GM21576 (cell line): ENCODE measurements at regions not wholly inside any gene's neighbourhood (a gene's known extent, or its start where the extent isn't known, plus 50 kb on each side); places are given as distances from the start of the nearest gene placed in this dataset.
"Not testable (repeated sequence)": the region's sequence is repeated elsewhere in the genome, so short reads cannot be mapped to it uniquely, and the experiment has no call there.

ENCODE experiments used
- ATAC-seq: cut with Tn5 transposase; IDR thresholded peaks from one replicate; pipeline ENCODE4 v1.9.1; 2021; ENCODE audit warnings: mild to moderate bottlenecking, moderate library complexity; ENCODE audit not compliant: unreplicated experiment

DNA sequence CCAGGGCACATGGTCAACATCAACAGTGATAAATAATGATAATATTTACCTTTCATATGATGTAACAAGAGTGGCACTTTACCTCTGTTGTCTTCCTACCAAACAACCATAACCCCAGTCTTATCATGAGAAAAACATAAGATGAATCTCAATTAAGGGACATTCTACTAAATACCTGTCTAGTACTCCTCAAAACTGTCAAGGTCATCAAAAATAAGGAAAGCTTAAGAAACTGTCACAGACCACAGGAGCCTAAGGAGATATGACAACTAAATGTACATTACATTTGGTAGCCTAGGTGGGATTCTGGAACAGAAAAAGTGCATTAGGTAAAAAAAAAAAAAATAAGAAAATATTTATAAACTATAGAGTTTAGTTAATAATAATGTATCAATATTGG lies 118.1 kb downstream of the CCDC34 start:
- ATAC-seq, result no peak

DNA sequence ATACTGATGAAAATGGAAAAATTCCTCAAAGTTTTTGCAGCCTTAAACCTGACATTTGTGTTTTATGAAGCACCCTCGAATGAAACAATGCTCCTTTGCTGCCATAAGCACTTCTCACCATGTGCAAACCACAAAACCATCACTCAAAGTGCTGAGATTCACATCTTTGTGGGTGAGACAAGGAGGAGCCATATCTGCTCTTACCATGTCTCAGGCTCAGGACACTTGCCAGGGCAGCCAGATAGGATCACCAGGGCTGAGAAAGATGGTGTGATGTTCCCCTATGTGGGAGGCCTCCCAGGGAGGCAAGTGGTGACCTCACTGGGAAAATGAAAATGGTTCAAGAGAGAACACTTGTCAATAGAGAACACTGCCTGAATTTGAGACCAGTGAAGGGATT lies 120.4 kb downstream of the CCDC34 start:
- ATAC-seq, result no peak

DNA sequence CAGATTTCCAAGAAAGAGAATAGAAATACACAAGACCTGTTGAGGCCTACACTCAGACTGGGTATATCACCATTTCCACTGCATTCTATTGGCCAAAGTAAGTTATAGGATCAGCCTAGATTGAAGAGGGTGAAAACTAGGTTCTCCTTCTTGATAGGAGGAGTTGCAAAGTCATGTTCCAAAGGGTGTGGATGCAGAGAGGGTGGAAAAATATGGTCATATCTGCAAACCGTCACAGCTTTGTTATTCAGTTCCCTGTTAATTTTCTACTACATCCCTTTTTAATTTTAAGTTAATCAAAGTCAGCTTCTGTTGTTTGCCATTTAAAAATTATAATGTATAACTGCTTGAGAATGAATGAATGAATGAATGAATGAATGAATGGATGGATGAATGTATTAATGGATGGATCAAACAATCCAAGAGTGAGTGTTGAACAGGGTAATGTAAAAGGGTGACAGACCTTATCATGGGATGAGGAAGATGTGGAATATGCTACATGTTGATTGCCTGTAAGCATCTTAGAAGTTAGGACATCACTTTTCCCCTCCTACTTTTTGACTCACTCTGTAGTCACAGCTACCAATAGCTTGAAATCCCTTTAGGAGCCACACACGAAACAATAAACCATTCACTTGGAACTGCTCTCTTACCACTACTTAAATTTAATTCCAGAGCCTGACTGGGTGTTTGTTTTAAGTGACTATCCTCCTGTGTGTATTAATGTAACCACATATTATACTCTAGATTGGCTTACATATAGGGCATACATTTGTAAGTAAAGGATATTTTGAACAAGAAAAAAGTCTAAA lies 121.5 kb downstream of the CCDC34 start:
- ATAC-seq, result no peak

DNA sequence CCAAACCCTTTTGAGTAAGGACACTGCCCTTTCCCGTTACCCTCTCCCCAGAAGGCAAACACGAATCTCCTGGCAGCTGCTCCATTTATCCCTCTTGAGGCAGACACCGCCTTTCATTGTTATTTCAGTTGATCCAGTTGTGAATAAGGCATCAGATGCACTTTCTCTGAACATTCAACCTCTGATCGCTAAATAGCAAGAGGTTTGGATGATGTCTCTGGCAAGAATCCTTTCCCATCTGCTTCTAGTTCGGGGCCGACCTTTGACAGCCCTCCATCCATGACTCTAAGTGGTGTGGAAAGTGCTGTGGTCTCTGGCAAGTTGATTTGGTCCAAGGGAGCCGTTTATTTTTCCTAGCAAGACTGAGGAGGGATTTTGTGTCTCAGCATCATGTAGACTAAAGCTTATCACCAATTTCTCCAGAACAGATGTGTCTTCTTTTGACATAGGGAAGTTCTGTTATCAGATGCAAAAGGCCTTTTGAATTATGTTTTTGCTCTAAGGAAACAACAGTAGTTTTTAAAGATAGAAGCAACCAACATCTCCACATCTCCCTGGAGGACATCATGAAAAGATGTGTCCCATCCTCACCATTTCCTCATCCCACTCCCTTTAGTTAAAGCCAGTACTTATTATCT lies 123.6 kb downstream of the CCDC34 start:
- ATAC-seq, result no peak

DNA sequence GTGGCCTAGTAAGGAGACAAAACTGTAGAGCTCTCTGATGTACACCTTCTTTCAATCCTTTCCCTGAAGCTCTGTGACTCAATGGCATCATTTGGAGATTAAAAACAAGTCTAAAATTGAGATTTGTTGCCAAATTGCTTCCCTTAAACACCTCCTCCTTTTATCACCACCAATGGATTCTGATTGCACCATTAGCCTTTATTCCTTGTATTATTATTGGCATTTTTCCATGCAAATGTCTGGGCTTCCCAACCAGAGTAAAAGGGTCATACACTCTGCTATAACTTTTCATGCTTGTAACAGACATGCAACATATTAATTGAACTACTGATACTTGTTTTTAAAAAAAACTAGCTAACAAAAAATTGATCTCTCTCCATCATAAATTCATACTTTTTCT lies 124.2 kb downstream of the CCDC34 start:
- no peak for ATAC-seq

DNA sequence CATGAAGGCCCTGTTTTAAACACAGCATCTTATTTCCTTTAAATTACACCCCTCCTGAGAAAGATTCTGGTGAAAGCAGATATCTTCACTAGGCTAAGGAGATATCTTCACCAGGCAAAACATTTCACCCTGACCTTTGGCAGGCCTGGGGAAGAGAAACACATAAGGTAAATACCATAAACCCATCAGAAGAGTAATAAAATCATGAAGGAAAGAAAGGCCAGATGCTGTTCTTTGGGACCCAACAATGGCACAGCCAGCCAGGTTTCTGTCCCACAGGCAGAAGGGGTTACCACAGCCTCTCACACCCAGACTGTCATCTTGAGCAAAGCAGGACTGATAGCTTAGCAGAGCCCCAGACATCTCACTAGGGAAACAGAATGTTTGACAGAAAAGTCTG lies 125.4 kb downstream of the CCDC34 start:
- no peak for ATAC-seq

DNA sequence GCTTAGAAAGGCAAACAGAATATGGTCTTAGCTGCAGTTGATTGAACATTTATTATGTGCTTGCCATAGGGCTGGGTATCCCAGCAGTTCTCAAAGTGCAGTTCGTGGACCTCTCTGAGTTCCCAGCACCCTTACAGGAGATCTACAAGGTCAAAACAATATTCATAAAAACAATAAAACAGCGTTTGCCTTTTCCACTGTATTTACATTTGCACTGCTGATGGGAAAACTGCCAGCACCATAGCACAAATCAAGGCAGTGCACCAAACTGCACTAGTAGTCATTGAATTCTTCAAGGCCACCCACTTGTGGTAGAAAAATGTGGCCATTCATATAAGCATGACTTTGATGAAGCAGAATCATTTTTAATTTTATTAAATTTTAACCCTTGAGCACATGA lies 128.1 kb downstream of the CCDC34 start:
- ATAC-seq, result no peak

DNA sequence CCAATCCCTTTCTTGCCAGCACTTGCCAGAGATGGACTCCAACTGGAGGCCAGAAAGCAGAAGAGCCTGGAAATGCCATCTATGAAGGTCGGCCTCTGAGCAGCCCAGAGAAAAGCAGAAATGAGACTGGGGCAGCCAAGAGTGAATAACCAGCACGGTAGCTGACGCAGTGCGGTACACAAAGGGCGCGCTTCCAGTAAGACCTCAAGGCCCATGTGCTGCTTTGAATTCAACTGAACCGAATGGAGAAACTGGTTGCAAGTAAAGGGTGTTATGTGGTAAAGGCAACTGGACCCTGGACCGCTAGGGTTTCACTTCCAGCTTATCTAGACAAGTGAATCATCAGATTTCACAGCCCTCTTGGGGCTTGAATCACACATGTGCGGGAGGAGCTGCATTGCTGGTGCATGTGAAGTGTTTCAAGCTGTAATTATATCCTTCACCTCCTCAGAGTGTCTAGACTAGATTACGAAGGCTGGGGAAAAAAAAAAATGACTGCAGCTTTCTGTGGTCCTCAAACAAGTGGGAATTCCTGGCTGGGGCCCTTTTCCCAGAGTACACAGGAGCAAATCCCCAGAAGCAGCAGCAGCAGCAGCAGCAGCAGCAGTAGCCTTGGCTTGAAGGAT lies 128.9 kb downstream of the CCDC34 start:
- ATAC-seq, result peak; percentile 93

DNA sequence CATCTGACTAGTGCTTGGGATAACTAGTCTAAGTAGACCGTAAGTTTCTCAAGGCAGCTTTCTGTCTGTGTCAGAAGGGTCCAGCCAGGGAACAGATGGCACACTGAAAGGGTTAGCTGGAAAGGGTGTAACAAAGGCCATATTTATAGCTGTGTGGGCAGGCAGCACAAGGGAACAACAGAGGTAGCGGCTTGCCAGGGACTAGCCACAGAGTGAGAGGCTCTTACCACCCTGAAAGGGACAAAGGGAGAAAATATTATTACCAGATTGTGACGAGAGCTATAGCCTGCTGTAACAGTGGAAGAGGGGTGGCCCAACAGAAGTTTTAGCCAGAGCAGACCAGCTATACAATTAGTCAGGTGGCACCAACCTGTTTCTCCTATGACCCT lies 129.4 kb downstream of the CCDC34 start:
- peak; percentile 13 for ATAC-seq

DNA sequence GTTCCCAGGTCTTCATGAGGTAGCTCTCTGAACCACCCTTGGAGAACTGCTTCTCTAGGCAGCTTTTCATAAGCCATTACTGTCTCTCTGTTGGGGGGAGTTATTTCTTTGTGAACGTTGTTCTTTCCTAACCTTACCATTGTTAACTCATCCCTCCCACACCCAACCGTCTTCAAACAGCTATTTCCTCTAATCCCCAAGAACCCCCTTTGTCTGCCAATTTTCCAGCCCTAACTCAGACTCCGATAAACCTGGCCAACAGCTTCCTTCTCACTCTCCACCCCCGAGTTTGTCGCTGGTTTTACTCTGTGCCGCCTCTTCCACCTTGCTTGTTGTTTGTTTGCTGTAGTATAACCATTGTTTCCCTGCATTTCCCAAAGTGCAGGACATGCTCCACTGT lies 131.5 kb downstream of the CCDC34 start:
- no peak for ATAC-seq

DNA sequence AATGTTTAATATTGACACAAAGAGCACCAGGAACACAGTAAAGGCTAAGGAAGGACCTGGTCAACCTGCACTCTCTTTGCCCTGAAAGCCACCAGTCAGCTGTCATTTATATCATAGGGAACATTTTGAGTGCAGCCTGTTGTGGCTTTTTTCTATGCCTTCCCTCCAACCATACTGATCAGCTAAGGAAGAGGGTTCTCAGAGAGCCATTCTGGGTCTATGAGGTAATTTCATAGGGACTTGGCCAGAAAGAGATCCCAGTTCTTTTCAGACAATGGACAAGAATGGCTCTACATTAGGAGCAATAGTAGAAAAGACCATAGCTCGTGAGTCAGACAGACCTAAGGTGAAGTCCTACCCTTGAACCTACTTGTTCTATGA lies 132.8 kb downstream of the CCDC34 start:
- ATAC-seq, result no peak

DNA sequence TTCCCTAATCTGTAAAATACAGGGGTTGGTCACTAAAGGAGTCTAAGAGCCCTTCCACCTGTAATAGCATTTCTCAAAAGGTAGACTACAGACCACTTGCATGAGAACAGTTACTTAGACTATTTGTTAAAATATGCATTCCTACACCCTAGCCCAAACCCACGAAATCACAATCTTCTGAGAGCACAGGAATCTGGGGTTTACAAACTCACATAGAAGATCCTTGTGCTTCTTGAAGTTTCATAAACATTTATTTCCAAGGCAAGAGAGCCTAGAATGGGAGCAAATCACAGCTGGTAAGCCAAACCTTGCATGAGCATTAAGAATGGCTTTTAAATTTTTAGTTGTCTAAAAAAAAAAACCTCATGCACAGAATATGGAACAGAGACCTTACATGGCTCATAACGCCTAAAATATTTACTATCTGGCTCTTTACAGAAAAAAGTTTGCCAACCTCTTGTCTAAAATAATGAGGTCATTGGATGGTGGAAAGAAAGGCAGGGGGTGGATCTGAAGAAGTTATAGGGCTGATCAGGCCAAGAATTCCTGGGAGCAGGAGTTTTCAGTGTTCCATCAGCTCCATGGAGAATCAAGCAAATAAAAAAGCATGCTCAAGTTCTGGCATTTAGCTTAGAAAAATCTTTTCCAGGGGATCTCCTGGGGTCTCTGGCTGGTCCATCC lies 133.4 kb downstream of the CCDC34 start:
- ATAC-seq, result no peak

DNA sequence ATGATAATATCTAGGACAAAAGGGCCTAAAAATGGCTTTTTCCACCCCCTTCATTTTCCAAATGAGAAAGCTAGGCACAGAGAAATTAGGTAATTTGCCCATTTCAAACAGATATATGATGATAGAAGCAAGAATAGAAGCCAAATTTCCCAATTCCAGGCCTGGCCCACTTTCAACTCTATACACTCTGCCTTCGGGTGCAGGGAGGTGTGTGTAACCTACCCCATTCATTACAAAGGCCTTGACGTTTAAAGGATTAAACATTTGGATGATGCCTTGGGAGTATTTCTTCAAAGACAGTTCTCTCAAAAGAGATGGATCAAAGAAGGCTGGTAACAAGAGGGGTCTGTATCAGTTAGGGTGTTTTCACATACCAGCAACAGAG lies 134.1 kb downstream of the CCDC34 start:
- ATAC-seq, result no peak

DNA sequence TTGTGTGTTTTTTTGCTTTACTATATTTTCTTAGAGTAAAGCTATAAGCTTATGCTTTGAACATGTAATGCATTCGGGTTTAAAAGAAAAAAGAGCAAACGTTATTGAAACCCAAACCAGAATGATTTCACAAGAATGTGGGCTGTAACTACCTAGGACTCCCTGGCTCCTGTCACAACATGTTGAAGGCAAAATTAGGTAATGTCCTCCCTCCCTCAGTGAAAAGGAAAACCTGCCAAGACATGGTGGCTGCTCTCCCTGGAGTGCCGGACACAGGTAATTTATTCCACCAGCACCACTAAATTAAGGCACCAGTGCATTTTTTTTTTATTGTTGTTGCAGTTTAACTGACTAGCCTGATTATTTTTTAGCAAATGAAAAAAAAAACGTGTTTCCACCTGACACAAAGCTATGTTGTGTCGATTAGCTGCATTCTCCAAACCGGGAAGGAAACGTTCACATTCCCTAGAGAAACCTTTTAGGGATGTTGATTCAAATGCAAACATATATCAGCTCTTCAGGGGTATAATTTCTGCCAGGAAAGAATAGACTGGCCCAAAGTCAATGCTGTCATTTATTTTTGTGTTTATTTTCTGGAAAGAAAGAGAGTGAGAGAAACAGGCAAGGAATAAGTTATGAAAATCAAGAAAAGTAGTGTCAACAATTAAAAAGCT lies 134.6 kb downstream of the CCDC34 start:
- no peak for ATAC-seq

DNA sequence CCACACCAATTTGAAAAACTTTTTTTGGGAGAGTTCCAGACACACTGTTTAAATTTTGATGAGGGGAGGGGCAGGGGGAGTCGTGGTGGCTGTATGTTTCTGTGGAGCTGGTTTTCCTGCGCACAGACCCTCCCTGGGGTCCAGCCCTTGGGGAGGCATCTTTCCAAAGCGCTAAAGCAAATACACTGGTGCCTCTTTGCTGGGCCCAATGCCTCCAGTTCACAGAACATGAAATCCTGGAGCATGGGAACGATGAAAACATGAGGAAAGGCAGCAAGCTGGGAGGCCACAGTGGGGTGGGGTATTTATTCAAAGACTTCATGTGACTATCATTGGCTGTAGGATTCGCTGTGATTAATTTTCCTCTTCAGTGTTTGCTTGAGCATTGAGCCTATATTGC lies 135.3 kb downstream of the CCDC34 start:
- no peak for ATAC-seq

DNA sequence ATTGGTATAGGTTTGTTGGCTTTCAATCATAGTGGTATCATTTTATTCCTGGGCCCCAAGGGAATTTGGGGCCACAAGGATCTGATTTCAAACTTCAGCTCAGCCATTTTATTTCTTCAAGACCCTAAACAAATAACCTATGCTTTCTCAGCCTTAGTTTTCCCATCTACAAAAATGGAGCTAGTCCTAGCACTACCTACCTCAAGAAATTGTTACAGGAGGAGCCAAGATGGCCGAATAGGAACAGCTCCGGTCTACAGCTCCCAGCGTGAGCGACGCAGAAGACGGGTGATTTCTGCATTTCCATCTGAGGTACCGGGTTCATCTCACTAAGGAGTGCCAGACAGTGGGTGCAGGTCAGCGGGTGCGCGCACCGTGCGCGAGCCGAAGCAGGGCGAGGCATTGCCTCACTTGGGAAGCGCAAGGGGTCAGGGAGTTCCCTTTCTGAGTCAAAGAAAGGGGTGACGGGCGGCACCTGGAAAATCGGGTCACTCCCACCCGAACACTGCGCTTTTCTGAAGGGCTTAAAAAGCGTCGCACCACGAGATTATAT lies 143.5 kb downstream of the CCDC34 start:
- not testable (repeated sequence) for ATAC-seq

DNA sequence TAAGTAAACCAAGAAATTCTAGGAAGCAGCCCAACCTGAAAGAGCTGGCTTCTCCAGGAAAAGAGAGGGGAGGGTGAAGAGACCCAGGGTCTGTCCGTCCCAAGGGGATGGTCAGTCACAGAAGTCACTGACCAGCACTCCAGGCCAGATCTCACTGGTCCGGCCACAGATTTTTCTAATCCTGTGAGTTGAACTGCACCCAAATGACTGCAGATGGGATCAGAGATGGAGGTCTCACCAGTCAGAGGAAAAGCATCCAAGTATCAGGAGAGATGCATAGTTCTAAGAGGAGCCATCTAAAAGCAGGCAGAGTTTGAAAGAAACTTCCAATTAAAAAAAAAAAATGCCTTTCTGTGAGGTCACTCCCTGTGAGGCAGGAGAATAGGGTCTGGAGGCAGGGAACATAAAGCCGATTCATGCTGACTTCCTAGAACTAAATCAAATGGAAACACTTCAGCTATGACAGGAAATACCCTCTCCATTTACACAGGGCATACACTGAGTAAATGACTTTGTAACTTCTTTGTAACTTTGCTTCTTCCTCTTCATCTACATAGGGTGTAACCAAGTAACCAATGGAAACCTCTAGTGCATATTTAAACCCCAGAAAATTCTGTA lies 144.5 kb downstream of the CCDC34 start:
- ATAC-seq, result no peak

DNA sequence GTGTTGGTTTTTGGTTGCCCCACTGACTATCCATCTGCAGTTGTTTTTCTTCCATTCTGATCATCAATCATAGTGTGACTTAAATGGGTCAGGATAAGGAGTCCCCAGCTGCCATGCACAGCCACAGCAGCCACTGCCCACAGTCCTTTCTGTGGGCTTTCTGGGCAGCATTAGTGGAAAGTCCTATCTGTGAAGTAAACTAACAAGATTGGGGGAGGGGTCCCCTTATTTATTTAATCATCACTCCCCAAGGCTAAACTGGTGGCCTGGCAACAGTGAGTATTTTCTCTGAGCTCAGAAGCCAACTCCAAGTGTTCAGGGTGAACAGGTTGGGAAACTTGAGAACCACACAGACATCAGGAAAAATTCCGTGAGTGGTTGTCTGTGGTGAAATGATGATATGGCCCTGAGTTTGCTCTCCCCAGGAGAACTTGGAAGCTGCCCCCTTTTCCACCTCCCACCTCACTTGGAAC lies 145.0 kb downstream of the CCDC34 start:
- ATAC-seq, result no peak

DNA sequence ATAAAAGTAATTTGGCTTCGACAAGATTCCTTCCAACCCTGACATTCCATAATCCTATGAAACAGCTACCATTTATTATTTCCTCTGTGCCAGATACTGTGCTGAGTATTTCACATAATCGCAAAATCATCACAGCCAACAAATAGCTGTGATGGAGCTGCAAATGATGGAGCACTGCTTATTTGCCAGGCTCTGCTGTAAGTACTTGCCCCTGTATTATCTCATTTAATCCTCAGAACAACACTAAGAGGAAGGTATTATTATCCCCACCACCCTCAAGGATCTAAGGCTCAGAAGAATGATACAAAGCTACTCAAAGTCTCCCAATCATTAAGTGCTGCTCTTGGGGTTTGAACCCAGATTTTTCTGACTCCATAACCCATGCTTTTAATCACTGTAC lies 145.5 kb downstream of the CCDC34 start:
- no peak for ATAC-seq
